ENCODE measurements at regions not wholly inside any gene's neighbourhood (a gene's known extent, or its start where the extent isn't known, plus 50 kb on each side); places are given as distances from the start of the nearest gene placed in this dataset.

GRCh38 chr17:53891726-53892125 is 69.0 kb downstream of the KIF2B start:
- DNase-seq (ENCODE audit: low read depth): no peak
- TF ChIP-seq CTCF (IDR thresholded peaks at IDR 0.05; ENCODE audit: insufficient read depth, low read depth, low read length): no peak
- H3K4me3 ChIP-seq (ENCODE audit: low read depth, low read length): no peak overlapping the region

- TF ChIP-seq CTCF (IDR thresholded peaks at IDR 0.05; ENCODE audit: insufficient read depth, low read depth, low read length): no peak
- DNase-seq (ENCODE audit: low read depth): no peak
- H3K4me3 ChIP-seq (ENCODE audit: low read depth, low read length): no peak overlapping the region
Observed at GRCh38 chr17:53892222-53892621, 69.5 kb downstream of the KIF2B start.

GRCh38 chr17:53894591-53894990 is 71.9 kb downstream of the KIF2B start:
- DNase-seq (ENCODE audit: low read depth): no peak
- TF ChIP-seq CTCF (IDR thresholded peaks at IDR 0.05; ENCODE audit: insufficient read depth, low read depth, low read length): no peak
- H3K4me3 ChIP-seq (ENCODE audit: low read depth, low read length): no peak overlapping the region

- no peak for DNase-seq (ENCODE audit: low read depth)
- no peak overlapping the region for H3K4me3 ChIP-seq (ENCODE audit: low read depth, low read length)
- TF ChIP-seq CTCF (IDR thresholded peaks at IDR 0.05; ENCODE audit: insufficient read depth, low read depth, low read length): no peak
Observed at GRCh38 chr17:53896047-53896446, 73.3 kb downstream of the KIF2B start.

- DNase-seq (ENCODE audit: low read depth): no peak
- TF ChIP-seq CTCF (IDR thresholded peaks at IDR 0.05; ENCODE audit: insufficient read depth, low read depth, low read length): no peak
- H3K4me3 ChIP-seq (ENCODE audit: low read depth, low read length): no peak overlapping the region
Observed at GRCh38 chr17:53900951-53901350, 78.2 kb downstream of the KIF2B start.

- no peak for DNase-seq (ENCODE audit: low read depth)
- no peak overlapping the region for H3K4me3 ChIP-seq (ENCODE audit: low read depth, low read length)
- no peak for TF ChIP-seq CTCF (IDR thresholded peaks at IDR 0.05; ENCODE audit: insufficient read depth, low read depth, low read length)
Observed at GRCh38 chr17:53907435-53907834, 84.7 kb downstream of the KIF2B start.

- no peak for TF ChIP-seq CTCF (IDR thresholded peaks at IDR 0.05; ENCODE audit: insufficient read depth, low read depth, low read length)
- DNase-seq (ENCODE audit: low read depth): no peak
- H3K4me3 ChIP-seq (ENCODE audit: low read depth, low read length): no peak overlapping the region
Observed at GRCh38 chr17:53909802-53910201, 87.1 kb downstream of the KIF2B start.
